OCI-M2 (cell line): ENCODE measurements at regions not wholly inside any gene's neighbourhood (a gene's known extent, or its start where the extent isn't known, plus 50 kb on each side); places are given as distances from the start of the nearest gene placed in this dataset.
"Not testable (repeated sequence)": the region's sequence is repeated elsewhere in the genome, so short reads cannot be mapped to it uniquely, and the experiment has no call there.

Experiments
- DNase-seq: peaks from one replicate; lab custom pipeline; 2025; ENCODE audit not compliant: unreplicated experiment; lab: John Stamatoyannopoulos, UW

- DNase-seq: no peak
These were observed 271.3 kb downstream of the PCDH20 start for GRCh38 chr13:61144301-61144700.

DNA sequence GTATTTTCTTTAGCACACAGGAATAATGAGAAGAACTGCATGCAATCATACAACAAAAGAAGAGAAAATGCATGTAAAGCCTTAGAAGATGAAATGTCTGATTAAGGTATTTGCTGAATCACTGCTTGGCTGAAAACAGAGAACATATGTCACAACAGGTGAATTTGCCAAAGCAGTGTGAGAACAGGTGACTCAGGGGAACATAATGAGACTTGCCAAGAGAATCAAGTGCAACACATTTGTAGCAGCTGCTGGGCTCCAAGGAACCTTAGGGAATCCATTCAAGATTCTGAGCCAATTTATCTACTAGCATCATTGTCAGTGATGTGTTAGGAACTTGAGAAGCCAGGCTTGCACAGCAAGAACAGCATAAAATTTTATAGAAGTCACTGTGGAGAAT, 273.1 kb downstream of the PCDH20 start:
- no peak for DNase-seq

GRCh38 chr13:61138857-61139256, 276.8 kb downstream of the PCDH20 start:
- no peak for DNase-seq

DNA sequence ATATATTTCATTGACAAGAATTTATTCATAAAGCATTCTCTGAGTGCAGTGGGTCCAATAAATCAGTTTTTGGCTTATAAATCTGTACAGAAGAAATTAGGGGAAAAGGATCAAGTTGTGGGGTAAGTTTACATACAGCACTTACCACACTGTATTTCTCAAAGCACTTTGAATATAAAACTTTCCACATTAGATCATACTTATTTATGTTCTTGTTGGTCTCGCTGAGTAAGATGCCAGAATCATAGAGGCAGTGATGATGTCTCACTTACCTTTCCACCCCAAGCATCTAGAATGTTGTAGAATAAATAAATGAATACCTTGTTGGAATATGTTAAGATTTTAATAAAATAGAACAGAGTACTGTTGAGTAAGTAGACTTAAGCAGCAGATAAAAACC, 279.1 kb downstream of the PCDH20 start:
- no peak for DNase-seq

GRCh38 chr13:61136093-61136492, 279.6 kb downstream of the PCDH20 start:
- no peak for DNase-seq

DNA sequence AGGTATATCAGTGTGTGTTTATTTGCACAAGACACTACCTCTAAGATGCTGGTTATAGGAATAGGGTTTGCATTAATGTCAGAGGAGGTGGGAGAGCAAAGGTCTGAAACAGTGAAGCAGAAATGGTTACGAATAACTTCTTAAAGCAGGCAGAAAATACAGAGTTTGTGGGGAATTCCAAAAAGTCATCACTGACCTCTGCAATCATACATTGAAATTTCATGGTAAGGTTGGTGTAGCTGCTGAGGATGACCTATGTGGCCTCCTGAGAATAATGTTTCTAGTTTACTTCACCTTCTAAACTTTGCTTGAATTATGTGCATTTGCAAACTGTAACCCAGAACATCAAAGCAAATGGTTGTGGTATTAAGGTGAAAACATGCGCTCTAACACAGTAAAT, 280.1 kb downstream of the PCDH20 start:
- DNase-seq: no peak

GRCh38 chr13:61128850-61129645, 286.6 kb downstream of the PCDH20 start:
- DNase-seq: no peak

- no peak for DNase-seq
These were observed 291.9 kb downstream of the PCDH20 start for GRCh38 chr13:61123538-61124289.

DNA sequence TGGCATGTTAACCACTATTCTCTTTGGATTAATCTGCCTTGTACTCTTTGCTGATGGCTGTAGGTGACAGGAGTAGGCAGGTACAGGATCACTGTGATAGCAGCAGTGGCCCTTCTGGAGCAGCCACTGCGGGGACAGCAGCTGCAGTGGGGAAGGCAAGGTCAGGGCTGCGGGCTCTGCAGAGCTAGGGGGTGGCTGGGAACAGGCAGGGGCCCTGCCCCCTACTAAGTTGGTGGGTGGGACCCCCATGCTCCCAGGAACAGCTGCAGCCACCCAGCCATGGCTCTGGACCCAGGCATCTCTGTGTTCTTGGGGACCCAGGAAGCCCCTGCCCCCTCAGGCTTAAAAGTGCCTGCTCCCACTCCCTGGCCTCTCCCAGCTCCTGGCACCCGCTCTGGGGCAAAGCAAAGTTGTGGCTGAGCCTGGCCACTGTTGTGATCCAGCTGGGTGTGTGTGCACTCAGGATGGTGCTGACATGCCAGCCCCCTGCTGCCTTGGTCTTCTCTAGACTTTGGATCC, 302.4 kb downstream of the PCDH20 start:
- DNase-seq: no peak

DNA sequence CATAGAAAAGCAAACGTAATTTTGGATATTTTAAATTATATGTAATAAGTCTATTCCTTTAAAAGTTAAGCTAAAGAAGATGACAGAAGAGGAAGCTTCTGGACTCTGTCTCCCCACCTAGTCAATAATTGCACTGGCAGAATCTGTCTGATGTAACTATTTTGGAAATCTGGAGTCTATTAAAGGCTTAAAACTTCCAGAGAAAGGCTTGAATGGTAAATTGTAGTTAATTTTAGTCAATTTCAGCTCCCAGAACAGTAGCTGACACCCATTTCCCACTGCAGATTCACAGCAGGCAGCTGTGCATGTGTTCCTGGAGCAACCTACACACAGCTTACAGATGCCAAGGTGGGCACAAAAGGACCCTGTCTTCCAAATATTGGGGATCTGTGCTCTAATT, 304.1 kb downstream of the PCDH20 start:
- DNase-seq: no peak

GRCh38 chr13:61110732-61111131, 304.9 kb downstream of the PCDH20 start:
- no peak for DNase-seq

DNA sequence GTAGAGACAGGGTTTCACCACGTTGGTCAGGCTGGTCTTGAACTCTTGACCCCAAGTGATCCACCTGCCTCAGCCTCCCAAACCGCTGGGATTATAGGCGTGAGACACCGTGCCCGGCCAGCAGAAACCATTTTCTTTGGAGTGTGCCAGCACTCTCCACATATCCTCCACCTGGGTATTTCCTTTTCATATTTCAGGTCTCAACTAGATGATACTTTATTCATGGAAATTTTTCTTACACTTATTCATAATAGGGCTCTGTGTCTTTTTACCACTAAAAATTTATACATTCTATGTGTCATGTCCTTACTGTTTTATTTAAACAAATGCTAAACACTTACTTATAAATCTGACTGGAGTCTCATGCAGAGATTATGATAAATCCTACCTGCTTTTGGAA, 305.9 kb downstream of the PCDH20 start:
- no peak for DNase-seq

- DNase-seq: no peak
These were observed 307.7 kb downstream of the PCDH20 start for GRCh38 chr13:61107989-61108388.

GRCh38 chr13:61095885-61096284, 319.8 kb downstream of the PCDH20 start:
- DNase-seq: no peak

- no peak for DNase-seq
These were observed 320.8 kb downstream of the PCDH20 start for GRCh38 chr13:61094865-61095264.

- DNase-seq: not testable (repeated sequence)
These were observed 325.8 kb downstream of the PCDH20 start for GRCh38 chr13:61089894-61090293.

DNA sequence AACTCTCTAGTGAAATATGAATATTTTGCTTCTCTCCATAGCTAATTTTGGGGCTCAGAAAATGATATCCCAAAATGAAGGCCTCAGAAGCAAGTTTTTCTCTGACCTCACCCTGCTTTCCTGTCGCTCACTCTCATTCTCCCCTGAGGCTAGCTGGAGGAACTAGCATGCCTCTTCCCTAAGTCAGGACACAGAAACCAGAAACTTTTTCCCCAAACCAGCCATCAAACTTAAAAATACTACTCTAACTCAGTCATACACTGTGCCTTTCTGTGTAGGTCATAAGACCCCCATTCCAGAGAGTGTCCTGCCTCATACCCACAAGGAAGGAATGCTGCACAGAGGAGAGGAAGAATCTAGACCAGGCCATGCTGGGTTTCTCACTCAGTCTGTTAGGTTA, 329.6 kb downstream of the PCDH20 start:
- DNase-seq: no peak

GRCh38 chr13:61084988-61085387, 330.7 kb downstream of the PCDH20 start:
- no peak for DNase-seq

GRCh38 chr13:61078976-61079770, 336.5 kb downstream of the PCDH20 start:
- DNase-seq: no peak

GRCh38 chr13:61052175-61052574, 363.5 kb downstream of the PCDH20 start:
- DNase-seq: no peak

DNA sequence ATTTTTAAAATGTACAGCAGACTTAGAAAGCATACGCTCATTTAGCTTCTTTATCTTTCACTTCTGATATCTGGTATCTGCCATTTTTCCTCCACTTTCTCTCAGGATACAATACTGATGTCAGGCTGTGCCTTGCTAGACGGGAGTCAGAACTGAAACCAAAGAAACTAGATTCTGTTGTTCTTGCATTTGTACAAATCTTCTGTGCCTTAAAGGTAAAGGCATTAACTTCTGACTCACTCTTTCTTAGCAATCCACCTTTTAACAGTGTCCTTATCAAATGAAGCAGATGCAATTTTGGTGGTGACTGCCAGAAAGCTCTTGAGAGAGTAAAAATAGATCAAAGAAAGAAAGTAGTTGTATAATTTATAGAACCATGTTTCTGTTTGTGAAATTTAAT, 370.4 kb downstream of the PCDH20 start:
- DNase-seq: no peak
